HG03575 (cell line): ENCODE measurements at regions not wholly inside any gene's neighbourhood (a gene's known extent, or its start where the extent isn't known, plus 50 kb on each side); places are given as distances from the start of the nearest gene placed in this dataset.

ENCODE experiments used
- ATAC-seq: cut with Tn5 transposase; IDR thresholded peaks from one replicate; pipeline ENCODE4 v1.9.1; 2021; ENCODE audit not compliant: unreplicated experiment, insufficient number of reproducible peaks, low FRiP score; ENCODE audit errors: extremely low read depth

DNA sequence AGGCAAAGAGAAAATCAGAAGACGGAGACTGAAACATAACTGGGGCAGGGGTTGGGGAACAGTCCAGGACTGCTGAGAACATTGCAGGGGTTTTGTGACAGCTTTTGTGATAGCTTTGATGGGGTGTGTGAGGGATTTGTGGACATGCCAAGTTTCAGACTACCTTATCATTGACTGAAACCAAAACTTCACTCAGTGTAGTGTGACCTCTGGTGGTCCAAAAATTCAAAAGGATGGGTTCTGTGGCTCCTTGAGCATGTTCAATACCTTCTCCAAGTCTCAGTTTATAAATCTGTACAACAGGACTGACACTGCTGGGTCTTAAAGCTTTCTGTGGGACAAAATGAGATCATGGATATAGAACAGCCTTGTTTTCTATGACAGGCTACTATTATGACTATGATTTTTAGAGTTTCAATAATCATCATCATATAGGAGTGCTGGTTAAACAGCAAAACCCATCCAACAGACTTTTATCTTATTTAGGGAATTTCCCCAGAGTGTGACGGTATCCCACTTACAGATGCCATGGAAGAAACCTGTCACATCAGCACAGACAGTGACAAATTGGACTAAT lies 259.2 kb upstream of the SLC14A2 start:
- ATAC-seq = no peak

DNA sequence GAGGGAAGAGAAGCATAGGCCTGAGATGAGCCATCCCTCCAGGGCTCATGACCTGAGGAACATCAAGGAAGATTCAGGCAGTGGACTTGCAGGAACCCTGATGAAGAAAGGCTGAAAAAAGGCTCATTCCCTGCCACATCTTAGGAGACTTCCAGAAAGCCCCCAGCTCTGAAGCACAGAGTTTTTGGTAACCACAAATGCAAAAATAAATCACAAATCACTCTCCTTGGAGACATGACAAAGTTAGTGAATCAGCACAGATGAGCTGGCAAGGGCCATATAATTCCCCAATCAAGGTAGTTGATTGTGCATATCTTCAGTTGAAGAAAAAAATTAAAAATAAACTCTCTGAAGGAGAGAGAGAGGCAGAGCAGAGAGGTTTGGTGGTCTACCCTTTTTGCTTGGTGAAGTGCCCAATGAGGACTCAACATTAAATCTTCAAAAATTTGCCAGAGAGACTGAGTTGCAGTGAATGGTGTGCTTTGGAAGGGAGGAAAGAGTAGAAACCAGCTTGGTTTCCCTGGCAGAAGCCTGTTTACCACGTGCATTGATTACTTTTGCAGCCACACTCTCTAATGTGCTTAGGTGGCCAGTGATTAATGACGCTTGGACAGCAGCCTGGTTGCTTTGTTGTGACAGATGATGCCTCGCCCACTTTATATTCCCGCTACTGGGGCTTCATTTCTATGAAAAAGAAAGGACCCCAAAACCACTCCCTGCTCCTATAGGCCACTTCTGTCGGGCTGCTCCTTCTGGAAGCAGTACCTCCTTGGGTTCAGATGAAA lies 257.4 kb upstream of the SLC14A2 start:
- ATAC-seq = no peak

DNA sequence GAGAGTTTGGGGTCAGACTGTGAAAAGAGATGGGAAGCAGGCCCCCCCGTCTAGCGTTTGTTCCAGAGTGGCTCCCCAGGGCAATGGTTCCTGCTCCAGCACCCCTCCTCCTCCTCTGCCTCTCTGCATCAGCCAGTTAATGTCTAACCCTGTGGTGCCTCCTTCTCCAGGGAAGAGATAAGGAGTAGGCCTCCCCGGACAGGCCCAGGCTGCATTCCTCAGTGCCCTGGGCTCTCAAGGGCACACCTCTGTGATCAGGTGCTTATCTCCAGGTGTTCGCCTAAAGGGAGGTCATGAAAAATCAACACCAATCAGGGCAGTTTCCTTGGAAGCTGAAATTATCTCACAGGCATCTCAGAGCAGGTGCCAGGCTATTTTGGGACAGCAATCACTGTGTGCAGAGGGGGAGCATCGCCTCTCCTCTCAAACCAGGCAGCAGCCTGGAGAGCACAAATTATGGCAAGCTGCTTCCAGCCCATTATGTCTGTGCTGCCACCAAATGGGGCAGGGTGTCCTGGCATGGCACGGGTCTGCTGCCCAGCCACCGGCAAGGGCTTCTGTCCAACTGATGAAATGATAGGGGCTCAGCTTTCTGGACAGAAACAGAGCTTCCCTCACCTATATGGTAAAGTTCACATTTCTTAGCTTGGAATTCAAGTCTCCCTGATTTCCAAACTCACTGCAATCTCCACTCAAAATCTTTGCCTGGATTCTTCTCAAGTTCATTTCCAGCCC lies 255.8 kb upstream of the SLC14A2 start:
- no peak for ATAC-seq

DNA sequence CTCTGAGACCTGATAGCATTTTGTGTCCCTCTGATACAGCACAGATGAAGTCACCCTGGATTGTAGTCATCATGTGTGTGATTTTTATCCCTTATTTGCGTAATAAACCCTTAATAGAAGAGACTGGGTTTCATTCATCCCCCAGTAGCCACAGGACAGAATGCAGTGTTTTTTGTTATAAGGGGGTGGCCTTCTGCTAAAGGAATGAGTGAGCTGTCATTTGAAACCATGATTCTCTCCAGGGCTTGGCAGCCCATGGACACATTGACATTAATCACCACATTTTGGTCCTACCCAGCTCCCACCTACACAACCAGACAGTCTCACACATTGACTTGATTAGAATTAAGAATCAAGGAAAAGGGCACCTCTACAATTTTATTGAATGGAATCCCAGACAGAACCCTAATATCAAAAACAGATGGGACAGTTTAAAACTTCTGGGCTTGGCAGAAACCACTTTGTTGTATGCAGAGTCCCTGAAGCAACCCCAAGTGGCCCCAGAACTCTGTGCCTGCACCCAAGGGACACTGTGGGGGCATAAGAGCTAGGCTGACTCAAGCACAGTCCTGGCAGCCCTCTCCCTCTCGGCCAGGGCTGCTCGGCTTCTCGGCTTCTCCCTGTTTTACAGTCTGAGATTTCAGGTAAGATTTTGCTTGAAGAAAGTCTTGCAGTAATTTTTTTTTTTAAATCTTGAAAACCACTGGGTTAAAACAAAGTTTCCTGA lies 254.0 kb upstream of the SLC14A2 start:
- ATAC-seq = no peak

DNA sequence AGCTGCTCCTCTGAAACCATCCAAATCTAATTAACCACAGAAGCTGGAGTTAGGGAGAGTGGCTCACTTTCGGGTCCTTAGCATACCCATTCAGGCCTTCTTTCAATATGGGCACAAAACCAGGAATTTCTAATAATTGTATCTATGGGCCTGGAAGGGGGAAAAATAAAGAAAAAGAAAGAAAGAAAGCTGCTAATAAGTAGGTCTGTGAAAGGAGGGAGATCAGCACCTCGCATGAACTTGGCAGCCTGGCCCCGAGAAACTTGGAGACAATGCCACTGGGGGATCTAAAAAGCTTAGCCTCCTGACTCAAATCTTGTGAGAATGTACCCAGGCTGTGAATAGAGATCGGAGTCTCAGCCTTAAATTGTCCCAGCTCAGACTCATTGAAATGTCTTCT lies 252.1 kb upstream of the SLC14A2 start:
- no peak for ATAC-seq

DNA sequence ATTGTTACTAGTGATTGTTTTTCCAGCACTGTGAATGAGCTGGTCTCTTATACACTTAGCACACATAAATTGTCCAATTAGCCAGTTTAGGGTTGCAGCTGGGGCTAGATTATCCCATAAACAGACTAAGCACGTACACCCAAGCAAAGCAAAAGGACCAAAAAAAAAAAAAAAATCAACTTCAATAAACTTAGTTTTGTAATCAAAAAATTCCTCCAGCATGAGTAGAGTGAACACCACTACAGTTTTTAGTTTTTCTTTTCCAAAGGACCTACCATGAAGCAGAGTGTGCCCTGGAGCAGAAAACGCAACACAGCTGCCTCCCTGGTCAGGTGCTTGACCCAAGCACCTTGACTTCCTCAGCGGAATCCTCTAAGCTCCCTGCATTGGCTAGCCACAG lies 249.4 kb upstream of the SLC14A2 start:
- ATAC-seq = no peak

DNA sequence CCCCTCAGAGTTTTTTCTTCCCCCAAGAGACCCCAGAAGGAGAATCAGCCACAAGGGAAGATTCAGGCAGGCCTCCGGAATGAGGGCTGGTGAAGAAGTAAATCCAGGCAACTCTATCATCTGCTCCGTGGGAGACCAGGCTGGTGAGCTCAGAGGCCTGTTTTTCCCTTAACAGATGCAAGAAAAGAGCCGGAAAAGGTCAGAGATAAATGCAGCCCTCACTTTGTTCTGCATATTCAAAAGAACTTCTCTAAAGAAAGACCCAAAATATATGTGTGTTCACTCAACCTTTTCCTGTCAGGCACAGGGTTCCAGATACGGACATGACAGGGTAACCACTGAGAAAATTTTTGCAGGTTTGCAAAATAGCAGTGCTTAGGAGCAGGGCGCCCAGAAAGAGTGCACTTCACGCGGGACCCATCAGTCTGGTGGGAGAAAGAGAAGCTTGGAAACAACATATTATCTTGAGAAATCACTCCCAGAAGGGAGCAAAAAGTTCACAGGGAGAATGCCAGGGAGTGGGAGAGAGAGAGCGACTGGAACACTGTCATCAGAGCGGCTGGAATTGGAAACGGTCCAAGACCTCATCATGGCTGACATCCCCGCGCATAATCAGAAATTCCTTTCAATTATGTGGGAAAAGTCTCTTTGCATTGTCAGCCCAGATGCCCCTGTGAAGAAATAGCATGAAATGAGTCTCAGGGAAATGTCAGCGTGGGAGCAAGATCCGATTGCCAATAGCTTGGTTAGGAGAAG lies 244.8 kb upstream of the SLC14A2 start:
- no peak for ATAC-seq

DNA sequence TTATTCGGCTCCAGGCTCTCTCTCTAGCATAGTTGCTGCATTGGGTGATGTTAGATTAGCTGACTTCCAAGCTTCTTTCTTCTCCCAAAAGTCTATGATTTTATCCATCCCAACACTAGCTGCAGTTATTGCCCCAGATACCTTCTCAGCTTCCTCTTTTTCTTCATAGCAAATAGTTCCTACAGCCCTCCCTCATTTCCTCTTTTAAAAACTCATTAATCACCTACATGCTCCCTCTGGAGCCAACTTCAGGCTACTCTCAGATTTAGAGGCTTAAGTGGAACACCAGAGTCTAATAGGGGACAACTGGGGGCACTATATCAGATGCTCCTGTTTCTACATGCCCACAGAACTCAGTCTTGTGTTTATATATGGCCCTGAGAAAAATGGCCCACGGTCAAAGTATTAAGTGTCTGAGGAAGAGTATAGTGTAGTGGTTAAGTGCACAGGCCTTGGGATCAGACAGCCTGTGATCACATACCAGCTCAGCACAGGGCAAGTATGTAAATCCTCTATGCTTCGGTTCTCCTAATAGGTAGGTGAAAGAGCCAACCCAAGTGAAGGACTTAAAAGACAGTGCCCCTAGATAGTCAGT lies 241.9 kb upstream of the SLC14A2 start:
- no peak for ATAC-seq

DNA sequence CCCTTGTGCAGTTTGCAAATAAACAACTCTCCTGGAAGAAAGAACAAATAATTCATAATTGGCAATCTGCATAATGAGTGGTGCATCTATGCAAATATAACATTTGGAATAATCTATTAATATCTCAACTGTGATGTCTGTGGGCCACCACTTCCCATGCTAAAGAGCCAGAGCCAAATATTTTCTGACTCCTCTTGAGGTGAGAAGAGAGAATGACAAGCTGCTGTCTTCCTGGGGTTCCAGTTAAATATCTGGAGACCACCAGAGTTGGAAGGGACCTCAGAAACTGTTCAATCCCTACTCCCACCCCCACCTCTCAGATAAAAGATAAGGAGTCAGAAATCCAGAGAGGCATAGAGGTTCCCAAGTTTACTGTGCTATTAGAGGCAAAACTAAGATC lies 241.0 kb upstream of the SLC14A2 start:
- ATAC-seq = no peak

DNA sequence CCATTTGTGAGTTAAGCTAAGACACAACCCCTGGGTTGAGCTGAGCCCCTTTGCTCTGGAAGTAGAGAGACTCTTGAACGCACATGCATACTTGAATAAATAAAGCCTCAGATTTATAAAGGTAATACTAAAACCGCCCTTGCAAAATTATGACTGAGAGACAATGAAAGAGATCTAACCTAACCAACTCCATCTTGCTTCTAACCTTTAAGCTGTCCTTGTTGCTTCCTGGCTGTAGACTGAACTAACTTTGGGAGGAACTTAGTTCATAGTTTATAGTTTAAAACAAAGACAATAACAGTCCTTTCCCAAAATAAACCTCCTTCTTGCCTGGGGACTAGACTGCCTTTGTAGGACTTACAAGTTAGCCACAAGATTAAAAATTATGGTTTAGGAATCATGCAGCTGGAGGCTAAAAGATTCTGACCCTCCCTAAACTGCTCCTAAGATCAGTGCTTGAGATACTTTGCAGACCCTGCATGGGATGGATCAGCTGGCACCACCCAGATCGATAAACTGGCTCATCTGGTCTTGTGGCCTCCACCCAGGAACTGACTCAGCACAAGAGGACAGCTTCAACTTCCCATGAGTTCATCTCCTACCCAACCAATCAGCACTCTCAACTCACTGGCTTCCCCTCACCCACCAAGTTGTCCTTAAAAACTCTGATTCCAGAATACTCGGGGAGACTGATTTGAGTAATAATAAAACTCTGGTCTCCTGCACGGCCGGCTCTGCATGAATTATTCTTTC lies 240.2 kb upstream of the SLC14A2 start:
- ATAC-seq = no peak

DNA sequence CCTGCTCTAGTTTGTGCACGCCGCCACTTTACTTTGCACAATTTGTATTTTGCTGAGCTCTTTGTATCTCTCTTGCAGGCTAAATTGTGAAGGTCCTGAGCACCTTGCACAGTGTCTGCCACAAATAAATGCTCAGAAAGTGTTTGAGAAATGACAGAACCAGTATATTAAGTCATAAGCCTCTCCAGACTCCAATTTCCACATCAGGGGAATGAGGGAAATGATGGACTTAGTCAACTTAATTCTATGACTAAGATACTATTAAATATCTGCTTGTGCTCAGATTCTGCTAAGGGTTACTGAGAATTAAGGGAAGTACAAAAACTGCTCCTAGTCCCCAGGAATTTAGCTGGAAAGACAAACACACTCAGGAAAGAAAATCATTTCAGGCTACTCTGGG lies 239.1 kb upstream of the SLC14A2 start:
- no peak for ATAC-seq

DNA sequence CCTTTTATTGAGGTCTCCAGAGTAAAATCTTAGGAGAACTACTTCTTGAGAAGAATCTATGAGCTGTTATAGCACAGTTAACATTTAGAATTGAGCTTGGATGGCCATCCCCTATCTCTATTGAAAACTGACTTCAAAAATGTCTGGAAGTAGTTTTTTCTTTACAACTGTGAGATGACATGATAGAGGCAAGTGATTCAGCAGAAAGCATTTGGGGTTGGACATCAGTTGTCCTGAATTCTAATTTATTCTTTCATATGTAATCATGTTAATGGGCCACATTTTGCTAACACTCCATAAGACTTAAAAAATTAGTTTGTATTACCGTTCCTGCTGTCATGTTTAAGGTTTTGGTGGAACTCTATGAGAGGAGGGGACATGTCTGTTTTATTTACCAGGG lies 237.0 kb upstream of the SLC14A2 start:
- ATAC-seq = no peak

DNA sequence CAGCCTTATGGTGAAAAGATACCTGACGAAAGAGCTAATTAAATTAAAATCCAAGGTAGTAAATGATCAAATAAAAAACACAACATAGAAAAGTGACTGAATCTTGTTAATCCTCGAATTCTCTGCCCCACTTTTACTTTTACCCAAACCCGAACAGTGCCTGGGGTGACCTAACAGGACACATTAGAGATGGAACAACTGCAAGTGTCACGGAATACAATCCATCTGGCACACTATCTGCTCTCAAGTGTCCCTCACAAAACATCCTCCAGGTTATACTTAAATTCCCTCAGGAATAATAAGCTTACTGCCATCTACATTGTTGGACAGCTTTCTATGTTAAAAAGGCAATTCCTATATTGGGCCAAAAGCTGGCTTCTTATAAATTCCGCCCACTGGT lies 236.3 kb upstream of the SLC14A2 start:
- ATAC-seq = no peak

DNA sequence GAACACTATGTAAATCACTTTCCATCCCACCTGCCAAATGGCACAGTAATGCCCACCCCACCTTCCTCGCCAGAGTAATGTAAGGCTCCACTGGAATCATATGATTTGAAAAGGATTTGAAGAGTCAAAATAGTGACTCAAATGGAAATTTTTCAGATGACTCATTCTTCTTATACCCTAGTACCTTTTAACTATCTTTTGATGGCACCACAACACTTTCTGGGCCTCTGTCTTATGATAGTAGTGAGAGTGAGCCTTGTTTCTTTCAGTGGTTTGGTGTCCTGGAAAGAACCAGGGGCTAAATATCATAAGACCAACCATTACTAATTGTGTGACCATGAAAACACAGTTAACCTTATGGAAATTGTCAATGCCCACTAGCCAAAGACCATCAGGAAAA lies 235.4 kb upstream of the SLC14A2 start:
- ATAC-seq = no peak

DNA sequence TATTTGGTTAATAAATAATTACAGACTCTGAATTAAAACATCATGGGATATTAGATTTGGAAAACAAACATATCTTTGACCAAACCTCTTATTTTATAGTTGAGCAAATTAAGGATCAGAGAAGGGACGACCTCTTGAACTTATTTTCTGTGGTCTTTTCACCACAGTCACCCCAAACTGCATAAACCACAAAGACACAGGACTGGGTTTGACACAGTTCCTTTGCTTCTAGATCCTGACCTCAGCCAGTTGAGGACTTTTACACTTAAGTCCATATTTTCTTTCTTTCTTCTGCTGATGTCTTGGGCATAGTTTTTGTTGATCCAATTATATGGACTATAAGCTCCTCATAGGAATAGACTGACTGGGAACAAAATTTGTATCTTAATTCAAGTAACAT lies 234.0 kb upstream of the SLC14A2 start:
- ATAC-seq = no peak

DNA sequence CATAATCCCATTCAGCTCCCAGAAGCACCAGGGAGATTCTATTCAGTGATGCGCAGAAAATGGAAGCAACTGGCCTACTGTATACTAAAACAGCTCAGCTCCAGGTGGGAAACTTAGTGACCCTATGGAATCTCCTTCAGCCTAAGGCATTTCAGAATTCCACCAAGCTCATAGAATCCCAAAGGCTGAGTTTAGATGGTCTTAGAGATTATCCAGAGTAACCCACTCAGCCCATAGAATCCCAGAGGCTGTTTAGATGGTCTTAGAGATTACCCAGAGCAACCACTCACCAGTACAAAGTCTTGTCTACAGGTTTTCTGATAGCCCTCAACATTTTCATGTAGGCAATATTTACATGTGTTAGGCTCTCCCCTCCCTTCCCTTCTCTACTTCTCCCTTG lies 232.0 kb upstream of the SLC14A2 start:
- no peak for ATAC-seq

DNA sequence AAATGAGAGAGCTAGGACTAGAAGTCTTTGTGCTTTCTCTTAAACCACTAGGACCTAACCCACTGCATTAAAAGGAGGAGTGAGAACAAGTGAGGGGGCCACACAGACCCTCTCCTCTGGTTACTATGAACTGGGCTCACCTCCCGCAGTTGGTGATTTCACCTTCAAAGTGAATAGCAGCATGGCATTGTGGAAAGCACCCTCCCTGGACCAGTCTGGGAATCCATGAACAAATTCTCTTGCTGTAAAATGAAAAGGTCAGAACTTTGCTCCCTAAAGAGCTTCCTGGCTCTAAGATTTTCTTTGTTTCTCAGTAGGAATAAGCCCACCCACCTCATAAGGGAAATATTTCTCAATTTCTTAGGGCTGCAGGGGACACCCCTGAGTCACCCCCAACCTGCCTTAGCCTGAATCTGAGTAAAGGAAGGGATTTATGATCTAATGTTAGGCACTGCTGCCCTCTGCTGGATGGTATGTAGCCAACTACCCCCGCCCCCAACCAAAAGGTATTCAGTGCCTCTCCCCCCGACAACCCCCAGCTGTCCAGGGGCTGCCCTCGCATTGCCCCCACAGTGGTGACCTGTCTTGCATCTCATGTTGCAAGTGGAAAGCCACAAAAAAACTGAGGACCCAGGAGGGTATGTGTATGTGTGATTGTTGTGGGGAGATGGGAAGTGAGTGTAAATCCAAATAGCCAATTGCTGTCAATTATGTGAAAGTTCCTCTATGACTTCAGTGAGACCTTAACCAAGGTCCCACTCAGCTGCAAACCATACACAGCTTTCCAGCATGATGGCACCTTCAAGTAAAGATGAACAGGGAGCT lies 230.9 kb upstream of the SLC14A2 start:
- ATAC-seq = no peak
